Esophagus muscularis mucosa (tissue), 4 donors: ENCODE measurements at regions not wholly inside any gene's neighbourhood (a gene's known extent, or its start where the extent isn't known, plus 50 kb on each side); places are given as distances from the start of the nearest gene placed in this dataset.

ENCODE experiments used
- CTCF ChIP-seq, 3 experiments: fragments of 200-600 bp in 2 of 3; fragments of 450-650 bp in 1 of 3; sonication (generic) in 2 of 3; IDR thresholded peaks; one replicate each; pipeline ENCODE4 v1.5.1; 2017 to 2019; ENCODE audit warnings: antibody characterized with exemption in 3 of 3, mild to moderate bottlenecking in 2 of 3, moderate library complexity in 1 of 3
- EP300 ChIP-seq: sonication (generic); formaldehyde crosslinking; IDR thresholded peaks from one replicate; pipeline ENCODE4 v1.6.1; 2017; ENCODE audit warnings: antibody characterized with exemption
- POLR2A ChIP-seq: fragments of 450-650 bp; IDR thresholded peaks from one replicate; pipeline ENCODE4 v1.6.1; 2017; ENCODE audit warnings: antibody characterized with exemption, moderate library complexity, mild to moderate bottlenecking, low read depth
- POLR2AphosphoS5 ChIP-seq, 2 donors: sonication (generic); formaldehyde crosslinking; IDR thresholded peaks; one replicate each; pipeline ENCODE4 v1.6.1; 2017; ENCODE audit warnings: antibody characterized with exemption in 2 of 2

- no peak for TF ChIP-seq CTCF (IDR thresholded peaks at IDR 0.05)
- no peak for TF ChIP-seq POLR2AphosphoS5 (IDR thresholded peaks at IDR 0.05)
- no peak for TF ChIP-seq POLR2A
- TF ChIP-seq EP300, result no peak
These were observed 171.5 kb upstream of the DUSP10 start for GRCh38 chr1:221913351-221913892.
